SK-N-MC (cell line): ENCODE measurements at regions not wholly inside any gene's neighbourhood (a gene's known extent, or its start where the extent isn't known, plus 50 kb on each side); places are given as distances from the start of the nearest gene placed in this dataset.

Experiments
- DNase-seq: peaks from one replicate; pipeline ENCODE4 v3.0.0-alpha.2; 2011; ENCODE audit warnings: low read depth, low spot score
- H3K27ac ChIP-seq: fragments of 200-600 bp; sonication (generic); 2 replicates; pipeline ENCODE4 v1.5.1; 2016; ENCODE audit warnings: mixed run types
- H3K36me3 ChIP-seq: fragments of 200-600 bp; sonication (generic); 2 replicates; pipeline ENCODE4 v1.6.1; 2017; ENCODE audit warnings: antibody characterized with exemption, low read length, mixed read lengths; ENCODE audit not compliant: insufficient read depth
- H3K4me3 ChIP-seq: fragments of 200-600 bp; sonication (generic); 2 replicates; pipeline ENCODE4 v1.5.1; 2016
- H3K9ac ChIP-seq: fragments of 200-600 bp; sonication (generic); 2 replicates; pipeline ENCODE4 v1.8.0; 2017; ENCODE audit warnings: mixed run types, mixed read lengths; ENCODE audit not compliant: insufficient read length
- H3K9me3 ChIP-seq: fragments of 200-600 bp; sonication (generic); 2 replicates; pipeline ENCODE4 v1.6.1; 2017; ENCODE audit warnings: low read depth, mild to moderate bottlenecking, antibody characterized with exemption, low read length, moderate library complexity, mixed read lengths
- EZH2 ChIP-seq: fragments of 200-600 bp; sonication (generic); IDR thresholded peaks from one replicate; pipeline ENCODE4 v1.6.1; 2017; ENCODE audit warnings: antibody characterized with exemption
- FOXP2 ChIP-seq: optimal IDR thresholded peaks from 2 replicates; pipeline ENCODE3; 2011; ENCODE audit warnings: mild to moderate bottlenecking, moderate library complexity; ENCODE audit not compliant: insufficient read depth; ENCODE audit errors: extremely low read length, control extremely low read depth
- POLR2AphosphoS5 ChIP-seq: IDR thresholded peaks from 2 replicates; pipeline ENCODE4 v1.6.1; 2012; ENCODE audit warnings: mild to moderate bottlenecking, low read depth, low read length, borderline replicate concordance

- Histone ChIP-seq H3K4me3 (no peak overlapping the region), H3K36me3 (no peaks in the 10 kb centered on the region), H3K9ac (no peak overlapping the region), H3K27ac (no peak overlapping the region), H3K9me3 (no peaks in the 10 kb centered on the region)
- TF ChIP-seq FOXP2 (no peak), POLR2AphosphoS5 (no peak), EZH2 (no peak)
- DNase-seq, result no peak
Measured at GRCh38 chr4:8689741-8690140, 97.2 kb downstream of the CPZ start.

- Histone ChIP-seq H3K36me3 (no peaks in the 10 kb centered on the region), H3K27ac (no peak overlapping the region), H3K4me3 (no peak overlapping the region), H3K9me3 (no peaks in the 10 kb centered on the region), H3K9ac (no peak overlapping the region)
- TF ChIP-seq FOXP2, result no peak
- no peak for TF ChIP-seq EZH2
- TF ChIP-seq POLR2AphosphoS5, result no peak
- DNase-seq, result no peak
Measured at GRCh38 chr4:8688908-8689445, 96.4 kb downstream of the CPZ start.

GRCh38 chr4:8688041-8688907 is 95.7 kb downstream of the CPZ start:
- Histone ChIP-seq H3K9ac (no peak overlapping the region), H3K9me3 (no peaks in the 10 kb centered on the region), H3K4me3 (no peak overlapping the region), H3K36me3 (no peaks in the 10 kb centered on the region), H3K27ac (no peak overlapping the region)
- no peak for DNase-seq
- TF ChIP-seq EZH2 (no peak), FOXP2 (no peak), POLR2AphosphoS5 (no peak)

GRCh38 chr4:8687083-8687482 is 94.5 kb downstream of the CPZ start:
- Histone ChIP-seq H3K36me3 (no peaks in the 10 kb centered on the region), H3K4me3 (no peak overlapping the region), H3K9ac (no peak overlapping the region), H3K27ac (no peak overlapping the region), H3K9me3 (no peaks in the 10 kb centered on the region)
- no peak for TF ChIP-seq EZH2
- no peak for TF ChIP-seq POLR2AphosphoS5
- no peak for TF ChIP-seq FOXP2
- DNase-seq, result no peak

- Histone ChIP-seq H3K36me3 (no peaks in the 10 kb centered on the region), H3K27ac (no peak overlapping the region), H3K4me3 (no peak overlapping the region), H3K9me3 (no peaks in the 10 kb centered on the region), H3K9ac (no peak overlapping the region)
- no peak for TF ChIP-seq FOXP2
- no peak for TF ChIP-seq POLR2AphosphoS5
- no peak for TF ChIP-seq EZH2
- no peak for DNase-seq
Measured at GRCh38 chr4:8685831-8686230, 93.3 kb downstream of the CPZ start.

GRCh38 chr4:8683462-8683861 is 90.9 kb downstream of the CPZ start:
- H3K36me3 ChIP-seq, result no peaks in the 10 kb centered on the region
- no peak for TF ChIP-seq POLR2AphosphoS5
- DNase-seq, result no peak
- no peak overlapping the region for H3K4me3 ChIP-seq
- H3K9ac ChIP-seq, result no peak overlapping the region
- no peaks in the 10 kb centered on the region for H3K9me3 ChIP-seq
- no peak overlapping the region for H3K27ac ChIP-seq

GRCh38 chr4:8682725-8683124 is 90.2 kb downstream of the CPZ start:
- DNase-seq, result no peak
- Histone ChIP-seq H3K9ac (no peak overlapping the region), H3K36me3 (no peaks in the 10 kb centered on the region), H3K27ac (no peak overlapping the region), H3K9me3 (no peaks in the 10 kb centered on the region), H3K4me3 (no peak overlapping the region)
- no peak for TF ChIP-seq FOXP2
- no peak for TF ChIP-seq EZH2
- no peak for TF ChIP-seq POLR2AphosphoS5

GRCh38 chr4:8682296-8682695 is 89.7 kb downstream of the CPZ start:
- Histone ChIP-seq H3K9me3 (no peaks in the 10 kb centered on the region), H3K36me3 (no peaks in the 10 kb centered on the region), H3K4me3 (no peak overlapping the region), H3K27ac (no peak overlapping the region), H3K9ac (no peak overlapping the region)
- no peak for DNase-seq
- TF ChIP-seq POLR2AphosphoS5 (no peak), EZH2 (no peak), FOXP2 (no peak)
